ENCODE measurements at regions not wholly inside any gene's neighbourhood (a gene's known extent, or its start where the extent isn't known, plus 50 kb on each side); places are given as distances from the start of the nearest gene placed in this dataset.

- H3K9ac ChIP-seq (ENCODE audit: low read depth, low read length) = no peak overlapping the region
- ATAC-seq (ENCODE audit: insufficient read depth, low read depth) (no peak), DNase-seq (no peak)
- H3K27ac ChIP-seq (ENCODE audit: low read length) = no peak overlapping the region
- peaks cover 2% of the 10 kb centered on the region for H3K27me3 ChIP-seq (ENCODE audit: insufficient read depth, low read length, poor library complexity)
- H3K4me1 ChIP-seq (ENCODE audit: insufficient read depth, low read length) = no peaks in the 10 kb centered on the region
- no peak overlapping the region for H2AFZ ChIP-seq (ENCODE audit: low read depth, low read length)
- H4K20me1 ChIP-seq (ENCODE audit: insufficient read depth, low read length) = no peaks in the 10 kb centered on the region
- H3K79me2 ChIP-seq (ENCODE audit: insufficient read depth, low read length) = no peaks in the 10 kb centered on the region
- TF ChIP-seq EZH2 (IDR thresholded peaks at IDR 0.05; ENCODE audit: borderline replicate concordance, low read depth, low read length, severe bottlenecking) = no peak
- no peak for TF ChIP-seq CTCF (IDR thresholded peaks at IDR 0.05; ENCODE audit: borderline replicate concordance, extremely low read depth, low read length, poor library complexity, severe bottlenecking)
- H3K4me2 ChIP-seq (ENCODE audit: insufficient read depth, low read length) = no peak overlapping the region
- H3K4me3 ChIP-seq (ENCODE audit: low read depth in 1 of 2, low read length in 2 of 2) = no peak overlapping the region
- no peaks in the 10 kb centered on the region for H3K36me3 ChIP-seq (ENCODE audit: insufficient read depth, low read length)
- no peaks in the 10 kb centered on the region for H3K9me3 ChIP-seq (ENCODE audit: insufficient read depth, low read length, severe bottlenecking)
These were observed 112.7 kb upstream of the SPATS2L start for GRCh38 chr2:200193791-200194190.

GRCh38 chr2:200194746-200195145 lies 111.7 kb upstream of the SPATS2L start:
- peaks cover 2% of the 10 kb centered on the region for H3K27me3 ChIP-seq (ENCODE audit: insufficient read depth, low read length, poor library complexity)
- H3K27ac ChIP-seq (ENCODE audit: low read length) = no peak overlapping the region
- H3K9me3 ChIP-seq (ENCODE audit: insufficient read depth, low read length, severe bottlenecking) = no peaks in the 10 kb centered on the region
- no peak overlapping the region for H3K4me3 ChIP-seq (ENCODE audit: low read depth in 1 of 2, low read length in 2 of 2)
- no peak for ATAC-seq (ENCODE audit: insufficient read depth, low read depth)
- TF ChIP-seq EZH2 (IDR thresholded peaks at IDR 0.05; ENCODE audit: borderline replicate concordance, low read depth, low read length, severe bottlenecking) (no peak), CTCF (IDR thresholded peaks at IDR 0.05; ENCODE audit: borderline replicate concordance, extremely low read depth, low read length, poor library complexity, severe bottlenecking) (no peak)
- no peak overlapping the region for H3K9ac ChIP-seq (ENCODE audit: low read depth, low read length)
- H3K79me2 ChIP-seq (ENCODE audit: insufficient read depth, low read length) = no peaks in the 10 kb centered on the region
- H3K4me2 ChIP-seq (ENCODE audit: insufficient read depth, low read length) = no peak overlapping the region
- H4K20me1 ChIP-seq (ENCODE audit: insufficient read depth, low read length) = no peaks in the 10 kb centered on the region
- H3K36me3 ChIP-seq (ENCODE audit: insufficient read depth, low read length) = no peaks in the 10 kb centered on the region
- H2AFZ ChIP-seq (ENCODE audit: low read depth, low read length) = no peak overlapping the region
- H3K4me1 ChIP-seq (ENCODE audit: insufficient read depth, low read length) = peaks cover 3% of the 10 kb centered on the region; the same call in 1 of the 2 replicates
- DNase-seq = no peak

GRCh38 chr2:200199005-200199404 lies 107.5 kb upstream of the SPATS2L start:
- Histone ChIP-seq H2AFZ (ENCODE audit: low read depth, low read length) (no peak overlapping the region), H3K27ac (ENCODE audit: low read length) (no peak overlapping the region), H3K4me1 (ENCODE audit: insufficient read depth, low read length) (peaks cover 4% of the 10 kb centered on the region; the same call in 1 of the 2 replicates), H3K36me3 (ENCODE audit: insufficient read depth, low read length) (no peaks in the 10 kb centered on the region), H3K79me2 (ENCODE audit: insufficient read depth, low read length) (no peaks in the 10 kb centered on the region), H3K9me3 (ENCODE audit: insufficient read depth, low read length, severe bottlenecking) (no peaks in the 10 kb centered on the region), H3K27me3 (ENCODE audit: insufficient read depth, low read length, poor library complexity) (no peaks in the 10 kb centered on the region), H3K4me2 (ENCODE audit: insufficient read depth, low read length) (no peak overlapping the region), H3K4me3 (ENCODE audit: low read depth in 1 of 2, low read length in 2 of 2) (no peak overlapping the region), H3K9ac (ENCODE audit: low read depth, low read length) (no peak overlapping the region), H4K20me1 (ENCODE audit: insufficient read depth, low read length) (no peaks in the 10 kb centered on the region)
- no peak for ATAC-seq (ENCODE audit: insufficient read depth, low read depth)
- DNase-seq = no peak
- TF ChIP-seq CTCF (IDR thresholded peaks at IDR 0.05; ENCODE audit: borderline replicate concordance, extremely low read depth, low read length, poor library complexity, severe bottlenecking) (no peak), EZH2 (IDR thresholded peaks at IDR 0.05; ENCODE audit: borderline replicate concordance, low read depth, low read length, severe bottlenecking) (no peak)

Data from DND-41 (cell line).